AG08395 (cell line): ENCODE measurements at regions not wholly inside any gene's neighbourhood (a gene's known extent, or its start where the extent isn't known, plus 50 kb on each side); places are given as distances from the start of the nearest gene placed in this dataset.
"Not testable (repeated sequence)": the region's sequence is repeated elsewhere in the genome, so short reads cannot be mapped to it uniquely, and the experiment has no call there.

Source experiments
- DNase-seq: peaks from one replicate; pipeline ENCODE4 v3.0.0; 2012; ENCODE audit warnings: mixed read lengths, low spot score

- DNase-seq: not testable (repeated sequence)
These were observed 70.8 kb downstream of the TBC1D26 start for GRCh38 chr17:15802917-15803316.

- DNase-seq: not testable (repeated sequence)
These were observed 74.7 kb downstream of the TBC1D26 start for GRCh38 chr17:15806825-15807224.

- DNase-seq: not testable (repeated sequence)
These were observed 81.3 kb downstream of the TBC1D26 start for GRCh38 chr17:15813388-15813787.

GRCh38 chr17:15814003-15814402 is 81.9 kb downstream of the TBC1D26 start:
- DNase-seq: not testable (repeated sequence)

- DNase-seq: not testable (repeated sequence)
These were observed 85.8 kb downstream of the TBC1D26 start for GRCh38 chr17:15817861-15818260.

- DNase-seq: not testable (repeated sequence)
These were observed 90.2 kb downstream of the TBC1D26 start for GRCh38 chr17:15822280-15822679.

- peak; percentile 21 for DNase-seq
These were observed 96.7 kb downstream of the TBC1D26 start for GRCh38 chr17:15828727-15829314.

- DNase-seq: not testable (repeated sequence)
These were observed 98.1 kb downstream of the TBC1D26 start for GRCh38 chr17:15830221-15830620.

GRCh38 chr17:15831182-15831581 is 99.1 kb downstream of the TBC1D26 start:
- DNase-seq: peak; percentile 2

GRCh38 chr17:15832921-15833480 is 100.9 kb downstream of the TBC1D26 start:
- DNase-seq: not testable (repeated sequence)

- not testable (repeated sequence) for DNase-seq
These were observed 101.8 kb downstream of the TBC1D26 start for GRCh38 chr17:15833890-15834289.

- not testable (repeated sequence) for DNase-seq
These were observed 103.4 kb downstream of the TBC1D26 start for GRCh38 chr17:15835481-15835880.

GRCh38 chr17:15836249-15836982 is 104.3 kb downstream of the TBC1D26 start:
- not testable (repeated sequence) for DNase-seq

- not testable (repeated sequence) for DNase-seq
These were observed 104.9 kb downstream of the TBC1D26 start for GRCh38 chr17:15836991-15837390.

- DNase-seq: not testable (repeated sequence)
These were observed 97.3 kb upstream of the ADORA2B start for GRCh38 chr17:15847447-15848229.

- DNase-seq: peak; percentile 8
These were observed 95.9 kb upstream of the ADORA2B start for GRCh38 chr17:15849054-15849453.

GRCh38 chr17:15850071-15850470 is 94.9 kb upstream of the ADORA2B start:
- not testable (repeated sequence) for DNase-seq

GRCh38 chr17:15850687-15851086 is 94.2 kb upstream of the ADORA2B start:
- not testable (repeated sequence) for DNase-seq

GRCh38 chr17:15852863-15853262 is 92.1 kb upstream of the ADORA2B start:
- not testable (repeated sequence) for DNase-seq

- DNase-seq: not testable (repeated sequence)
These were observed 88.7 kb upstream of the ADORA2B start for GRCh38 chr17:15856191-15856590.

GRCh38 chr17:15856745-15857144 is 88.2 kb upstream of the ADORA2B start:
- not testable (repeated sequence) for DNase-seq

- not testable (repeated sequence) for DNase-seq
These were observed 86.8 kb upstream of the ADORA2B start for GRCh38 chr17:15858082-15858481.
